ENCODE measurements at regions not wholly inside any gene's neighbourhood (a gene's known extent, or its start where the extent isn't known, plus 50 kb on each side); places are given as distances from the start of the nearest gene placed in this dataset.

DNA sequence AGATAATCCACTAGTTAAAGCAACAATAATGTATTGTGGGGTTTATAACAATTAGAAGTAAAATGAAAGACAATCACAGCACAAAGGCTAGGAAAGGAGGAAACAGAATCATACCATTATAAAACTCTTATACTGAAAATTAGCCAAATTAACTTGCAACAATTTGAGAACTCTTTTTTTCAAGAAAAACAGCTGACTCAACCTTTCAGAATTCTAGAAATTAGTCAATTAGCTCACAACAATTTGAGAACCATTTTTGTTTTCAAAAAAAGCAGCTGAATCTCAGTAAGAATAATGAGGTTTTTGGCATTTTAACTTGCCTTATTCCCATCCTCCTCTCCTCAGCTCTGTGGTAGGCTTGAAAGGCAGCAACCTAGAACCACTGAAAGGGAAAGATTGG is 269.9 kb downstream of the NPR3 start:
- TF ChIP-seq, protein P1, sequence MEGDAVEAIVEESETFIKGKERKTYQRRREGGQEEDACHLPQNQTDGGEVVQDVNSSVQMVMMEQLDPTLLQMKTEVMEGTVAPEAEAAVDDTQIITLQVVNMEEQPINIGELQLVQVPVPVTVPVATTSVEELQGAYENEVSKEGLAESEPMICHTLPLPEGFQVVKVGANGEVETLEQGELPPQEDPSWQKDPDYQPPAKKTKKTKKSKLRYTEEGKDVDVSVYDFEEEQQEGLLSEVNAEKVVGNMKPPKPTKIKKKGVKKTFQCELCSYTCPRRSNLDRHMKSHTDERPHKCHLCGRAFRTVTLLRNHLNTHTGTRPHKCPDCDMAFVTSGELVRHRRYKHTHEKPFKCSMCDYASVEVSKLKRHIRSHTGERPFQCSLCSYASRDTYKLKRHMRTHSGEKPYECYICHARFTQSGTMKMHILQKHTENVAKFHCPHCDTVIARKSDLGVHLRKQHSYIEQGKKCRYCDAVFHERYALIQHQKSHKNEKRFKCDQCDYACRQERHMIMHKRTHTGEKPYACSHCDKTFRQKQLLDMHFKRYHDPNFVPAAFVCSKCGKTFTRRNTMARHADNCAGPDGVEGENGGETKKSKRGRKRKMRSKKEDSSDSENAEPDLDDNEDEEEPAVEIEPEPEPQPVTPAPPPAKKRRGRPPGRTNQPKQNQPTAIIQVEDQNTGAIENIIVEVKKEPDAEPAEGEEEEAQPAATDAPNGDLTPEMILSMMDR (IDR thresholded peaks at IDR 0.05) = no peak
- TF ChIP-seq POLR2A (IDR thresholded peaks at IDR 0.05) (no peak), EP300 (IDR thresholded peaks at IDR 0.05) (no peak)
- DNase-seq = no peak
- Histone ChIP-seq H3K36me3 (no peaks in the 10 kb centered on the region), H3K27ac (no peak overlapping the region), H3K27me3 (no peaks in the 10 kb centered on the region), H3K4me3 (no peak overlapping the region), H3K4me1 (ENCODE audit: insufficient read depth) (no peaks in the 10 kb centered on the region), H3K9me3 (no peaks in the 10 kb centered on the region)
- intact Hi-C loops (cut with DNase I) = no loop called here

DNA sequence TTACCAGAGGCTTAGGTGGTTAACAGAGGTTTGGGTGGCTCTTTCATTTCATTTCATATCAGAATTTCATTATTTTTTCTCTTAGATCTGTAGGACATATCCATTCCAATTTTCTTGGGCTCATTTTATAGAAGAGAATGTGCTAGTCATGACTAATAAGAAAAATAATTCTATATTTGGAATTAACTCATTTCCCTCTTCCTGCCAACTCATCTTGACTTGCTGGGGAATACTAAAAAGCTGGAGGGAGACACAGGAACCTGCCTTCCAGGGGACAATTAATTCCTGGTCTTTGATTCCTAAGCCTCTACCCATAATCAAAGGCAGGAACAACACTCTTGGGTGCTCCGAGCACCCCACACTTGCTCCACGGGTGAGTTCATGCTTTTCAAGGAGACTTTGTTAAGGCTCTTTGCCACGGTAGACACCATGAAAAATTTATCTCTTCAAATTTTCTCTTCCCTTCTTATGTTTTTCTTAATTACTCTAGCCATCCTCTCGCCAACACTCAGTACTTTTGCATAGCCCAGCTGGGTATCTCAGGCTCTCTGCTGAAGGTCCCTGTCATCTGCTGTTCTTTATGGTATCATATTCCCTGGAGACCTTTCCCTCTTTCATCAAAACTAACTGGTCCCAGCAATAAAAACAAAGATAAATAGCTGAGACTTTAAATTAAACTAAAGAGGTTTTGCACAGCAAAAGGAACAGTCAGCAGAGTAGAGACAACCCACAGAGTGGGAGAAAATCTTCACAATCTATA is 273.9 kb downstream of the NPR3 start:
- Histone ChIP-seq H3K36me3 (no peaks in the 10 kb centered on the region), H3K27ac (no peak overlapping the region), H3K9me3 (no peaks in the 10 kb centered on the region), H3K27me3 (no peaks in the 10 kb centered on the region), H3K4me1 (ENCODE audit: insufficient read depth) (no peaks in the 10 kb centered on the region), H3K4me3 (no peak overlapping the region)
- TF ChIP-seq, protein P1 (IDR thresholded peaks at IDR 0.05) = no peak
- TF ChIP-seq POLR2A (IDR thresholded peaks at IDR 0.05) = no peak
- WGBS, 3 donors = 79 to 86% (median 82%) methylated on average over 4 of the region's 4 CpGs
- intact Hi-C loops (cut with DNase I) = no loop called here
- DNase-seq = no peak

DNA sequence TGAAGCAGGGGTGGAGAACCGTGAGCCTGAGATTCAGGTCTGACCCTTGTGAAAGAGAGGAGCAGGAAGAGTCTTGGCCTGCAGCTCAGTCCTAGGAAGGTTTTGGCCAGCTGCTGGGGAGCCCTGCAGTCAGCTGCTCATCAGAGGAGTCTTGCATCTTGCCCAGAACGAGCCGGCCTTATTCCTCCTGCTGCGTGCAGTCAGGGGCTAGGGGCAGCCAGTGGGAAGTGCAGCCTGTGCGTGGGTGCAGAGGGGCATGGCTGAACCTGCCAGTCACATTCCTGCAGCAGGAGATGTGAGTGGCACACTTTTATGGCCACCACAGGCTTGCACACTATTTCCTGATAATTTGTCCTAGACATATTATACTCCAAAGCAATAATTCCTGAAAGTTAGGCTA is 278.7 kb downstream of the NPR3 start:
- Histone ChIP-seq H3K27me3 (no peaks in the 10 kb centered on the region), H3K36me3 (no peaks in the 10 kb centered on the region), H3K27ac (no peak overlapping the region), H3K4me3 (no peak overlapping the region), H3K4me1 (ENCODE audit: insufficient read depth) (no peaks in the 10 kb centered on the region), H3K9me3 (no peaks in the 10 kb centered on the region)
- WGBS, 3 donors = 83 to 87% (median 85%) methylated on average over 5 of the region's 5 CpGs
- TF ChIP-seq EP300 (IDR thresholded peaks at IDR 0.05) = no peak
- TF ChIP-seq POLR2A (IDR thresholded peaks at IDR 0.05) = no peak
- TF ChIP-seq, protein P1 (IDR thresholded peaks at IDR 0.05) = no peak
- intact Hi-C loops (cut with DNase I) = no loop called here
- DNase-seq = no peak

DNA sequence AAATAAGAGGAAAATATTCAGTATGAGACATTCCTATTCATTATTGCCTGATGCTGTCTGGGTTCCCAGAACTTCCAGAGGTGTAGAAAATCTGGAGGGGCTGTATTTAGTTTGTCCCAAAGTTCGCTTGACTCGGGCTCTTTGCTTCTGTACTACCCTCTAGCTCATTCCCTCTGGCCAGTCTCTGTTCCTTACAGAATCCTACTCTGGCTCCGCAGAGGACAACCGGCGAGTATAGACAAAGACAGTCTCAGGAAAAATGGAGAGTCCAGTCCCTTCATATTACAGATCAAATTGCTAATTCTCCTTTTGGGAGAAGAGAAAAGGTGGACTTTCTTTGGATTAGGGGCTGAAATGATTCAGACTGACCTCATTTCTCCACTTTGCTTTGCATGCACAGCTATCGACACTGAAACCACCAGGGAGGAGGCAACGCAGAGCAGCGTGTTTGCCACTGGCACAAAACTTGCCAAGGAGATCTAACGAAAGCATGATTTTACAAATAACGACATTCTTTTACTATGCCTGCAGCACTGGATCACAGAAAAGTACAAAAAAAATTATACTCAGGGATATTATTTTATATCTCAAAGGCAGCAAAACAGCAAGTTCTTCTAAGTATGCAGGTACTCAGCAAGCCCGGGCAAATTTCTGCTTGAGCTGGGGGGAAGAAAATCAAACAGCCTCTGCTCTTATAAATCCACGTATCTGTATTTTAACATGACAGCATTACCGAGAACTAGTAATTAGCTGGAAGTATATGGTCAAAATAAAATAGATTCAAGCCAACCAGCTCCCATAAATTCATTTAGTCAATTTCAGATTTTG is 279.7 kb downstream of the NPR3 start:
- Histone ChIP-seq H3K4me1 (ENCODE audit: insufficient read depth) (no peaks in the 10 kb centered on the region), H3K27me3 (no peaks in the 10 kb centered on the region), H3K9me3 (no peaks in the 10 kb centered on the region), H3K4me3 (no peak overlapping the region), H3K36me3 (no peaks in the 10 kb centered on the region), H3K27ac (no peak overlapping the region)
- WGBS, 3 donors = 44 to 70% (median 56%) methylated on average over 13 of the region's 13 CpGs
- intact Hi-C loops (cut with DNase I) = no loop called here
- DNase-seq = no peak
- TF ChIP-seq EP300 (IDR thresholded peaks at IDR 0.05) (no peak), POLR2A (IDR thresholded peaks at IDR 0.05) (no peak)
- TF ChIP-seq, protein P1 (IDR thresholded peaks at IDR 0.05) = no peak

All from ovary (tissue), 7 donors.